HAP-1 (cell line): ENCODE measurements at regions not wholly inside any gene's neighbourhood (a gene's known extent, or its start where the extent isn't known, plus 50 kb on each side); places are given as distances from the start of the nearest gene placed in this dataset.

Experiments
- DNase-seq, 2 experiments: peaks; one replicate each; pipeline ENCODE4 v3.0.0-alpha.2; 2016 to 2020; ENCODE audit warnings: low spot score in 2 of 2
- H3K27me3 ChIP-seq: fragments of 250-450 bp; sonication (Bioruptor Pico); 2 replicates; pipeline ENCODE4 v1.5.1; 2020; ENCODE audit warnings: low read depth, mild to moderate bottlenecking, moderate library complexity
- H3K36me3 ChIP-seq: fragments of 250-450 bp; sonication (Bioruptor Pico); replicated peaks from 2 replicates; pipeline ENCODE4 v1.5.1; 2020; ENCODE audit warnings: mild to moderate bottlenecking
- H3K4me1 ChIP-seq: fragments of 250-450 bp; sonication (Bioruptor Pico); 2 replicates; pipeline ENCODE4 v1.5.1; 2020; ENCODE audit warnings: mild to moderate bottlenecking
- H3K4me3 ChIP-seq: fragments of 250-450 bp; sonication (Bioruptor Pico); 2 replicates; pipeline ENCODE4 v1.5.1; 2020; ENCODE audit warnings: mild to moderate bottlenecking, moderate library complexity
- H3K9me3 ChIP-seq: fragments of 250-450 bp; sonication (Bioruptor Pico); 2 replicates; pipeline ENCODE4 v1.5.1; 2020; ENCODE audit warnings: mild to moderate bottlenecking, moderate library complexity
- in situ Hi-C: fragments of 300-500 bp; cut with MboI; formaldehyde crosslinking; loops from 3 replicates; pipeline ENCODE4 v1.14.3; 2020; ENCODE audit warnings: low sequenced_read_pairs, inconsistent platforms, mixed read lengths

DNA sequence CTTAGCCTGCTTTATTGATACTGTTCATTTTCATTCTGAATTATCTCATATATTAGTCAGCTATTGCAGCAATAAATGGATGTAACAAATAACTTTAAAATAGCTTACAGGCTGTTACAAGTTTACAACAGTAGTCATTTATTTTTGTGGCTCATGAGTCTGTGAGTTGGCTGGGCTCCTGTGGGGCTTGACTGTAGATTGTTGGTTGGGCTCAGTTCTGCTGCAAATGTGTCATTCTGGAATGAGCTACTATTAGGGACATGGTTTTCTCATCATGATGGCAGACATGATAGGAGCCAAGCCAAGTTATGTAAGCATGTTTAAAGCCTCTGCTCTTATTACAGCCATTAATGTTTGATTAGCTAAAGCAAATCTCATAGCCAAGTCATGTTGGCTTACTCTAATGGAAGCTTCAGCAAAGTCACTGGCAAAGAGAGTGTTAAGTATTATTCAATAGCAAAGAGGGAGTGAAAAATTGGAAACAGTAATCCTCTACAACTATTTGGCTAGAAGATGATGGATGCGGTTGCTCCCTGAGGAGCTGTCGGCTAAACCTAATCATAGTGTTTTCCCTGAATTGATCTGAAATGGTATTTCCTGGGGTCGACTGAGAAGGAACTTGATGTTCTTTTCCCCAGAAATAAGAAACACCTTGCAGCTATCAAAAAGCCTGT lies 391.3 kb downstream of the TDRD3 start:
- Histone ChIP-seq H3K9me3 (no peaks in the 10 kb centered on the region), H3K4me1 (no peaks in the 10 kb centered on the region), H3K36me3 (no peaks in the 10 kb centered on the region), H3K4me3 (no peak overlapping the region), H3K27me3 (no peaks in the 10 kb centered on the region)
- DNase-seq = no peak
- in situ Hi-C loops = no loop called here

DNA sequence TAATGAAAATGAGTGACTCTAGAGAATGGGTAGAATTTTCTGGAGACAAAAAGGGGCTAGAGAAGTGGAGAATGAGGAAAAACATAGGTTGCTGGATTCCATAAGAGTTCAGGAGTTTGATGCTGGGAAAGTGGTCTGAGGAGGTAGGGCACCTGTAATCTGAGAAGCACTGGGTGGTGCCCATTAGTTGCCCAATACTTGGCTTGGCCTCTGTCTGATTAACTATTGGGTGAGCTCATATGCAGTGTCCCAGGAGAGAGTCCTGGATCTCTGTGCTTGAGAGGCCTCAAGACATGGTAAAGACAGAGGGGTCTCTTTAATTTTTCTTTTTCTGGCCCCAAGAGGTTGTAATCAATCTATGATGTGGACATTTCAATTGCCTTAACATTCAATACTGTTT lies 390.1 kb downstream of the TDRD3 start:
- in situ Hi-C loops = no loop called here
- no peaks in the 10 kb centered on the region for H3K4me1 ChIP-seq

DNA sequence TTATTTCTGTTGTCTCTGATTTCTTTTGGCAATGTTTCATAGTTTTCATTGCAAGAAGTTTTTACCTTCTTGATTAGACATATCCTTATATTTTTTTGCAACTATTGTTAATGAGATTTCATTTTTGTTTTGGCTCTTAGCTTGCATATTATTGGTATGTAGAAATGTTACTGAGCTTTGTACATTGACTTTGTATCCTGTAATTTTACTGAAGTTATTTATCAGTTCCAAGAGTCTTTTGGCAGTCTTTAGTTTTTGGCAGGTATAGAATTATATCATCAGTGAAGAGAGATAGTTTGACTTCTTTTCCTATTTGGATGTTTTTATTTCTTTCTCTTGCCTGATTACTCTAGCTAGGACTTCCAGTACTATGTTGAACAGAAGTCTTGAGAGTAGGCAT lies 375.7 kb downstream of the TDRD3 start:
- in situ Hi-C loops = no loop called here
- Histone ChIP-seq H3K27me3 (no peaks in the 10 kb centered on the region), H3K36me3 (no peaks in the 10 kb centered on the region), H3K4me1 (0 out of 2 replicates have a peak, but pooled peaks cover 3% of the 10 kb centered on the region), H3K9me3 (no peaks in the 10 kb centered on the region), H3K4me3 (no peak overlapping the region)
- no peak for DNase-seq

More for the DNA sequence above, 390.1 kb downstream of the TDRD3 start:
- Histone ChIP-seq H3K36me3 (no peaks in the 10 kb centered on the region), H3K4me3 (no peak overlapping the region), H3K27me3 (no peaks in the 10 kb centered on the region), H3K9me3 (no peaks in the 10 kb centered on the region)
- no peak for DNase-seq

DNA sequence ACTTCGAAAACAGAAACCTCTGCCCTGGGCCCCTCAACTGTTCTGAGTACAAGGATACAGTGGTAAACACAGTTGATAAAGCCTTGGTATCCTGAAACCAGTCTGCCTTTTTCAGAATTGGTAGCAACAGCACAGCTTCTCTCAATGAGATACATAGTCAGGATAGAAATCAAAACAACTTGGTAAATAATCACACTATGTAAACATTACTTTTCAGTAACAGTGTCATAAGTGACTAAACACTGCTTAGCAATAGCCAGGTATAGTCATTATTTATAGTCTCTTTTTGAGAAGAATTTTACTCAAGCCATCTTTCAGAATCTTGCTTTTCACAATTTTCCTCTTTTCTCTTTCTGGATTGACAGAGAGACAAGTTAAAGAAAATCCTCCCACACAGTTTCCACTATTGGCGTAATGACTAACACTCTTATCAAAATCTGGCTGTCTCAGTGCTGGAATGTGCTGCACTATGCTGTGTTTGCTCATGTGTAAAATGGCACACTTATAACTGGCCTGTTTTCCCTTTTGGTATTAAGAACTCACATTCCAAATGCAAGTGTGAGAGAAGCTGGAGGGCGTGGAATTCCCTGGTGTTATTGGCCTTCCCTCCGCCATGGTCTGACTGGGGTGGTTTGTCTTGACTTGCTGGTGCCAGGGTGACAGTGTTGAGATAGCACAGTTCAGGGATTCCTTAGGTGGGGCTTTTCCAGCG lies 368.8 kb downstream of the TDRD3 start:
- Histone ChIP-seq H3K4me3 (no peak overlapping the region), H3K4me1 (no peaks in the 10 kb centered on the region), H3K27me3 (no peaks in the 10 kb centered on the region), H3K36me3 (no peaks in the 10 kb centered on the region), H3K9me3 (no peaks in the 10 kb centered on the region)
- DNase-seq = no peak
- in situ Hi-C loops = no loop called here

DNA sequence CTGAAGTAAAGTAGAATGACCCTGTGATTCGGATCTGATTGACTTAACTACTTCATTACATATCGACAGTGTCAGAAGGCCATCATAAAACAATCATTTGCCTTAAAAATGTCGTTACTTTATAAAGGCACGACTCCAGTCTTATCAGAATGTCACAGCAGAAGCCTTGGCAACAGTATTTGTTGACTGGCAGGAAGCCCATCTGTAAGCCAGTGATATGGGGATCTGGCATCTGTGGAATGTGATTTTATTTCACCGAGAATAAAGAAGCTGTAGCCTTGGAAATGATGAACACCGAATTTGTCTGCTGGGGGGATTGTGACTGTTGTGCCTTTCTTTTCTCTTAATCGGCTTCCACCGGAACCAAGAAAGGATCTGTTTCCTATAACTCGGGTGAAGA lies 362.5 kb downstream of the TDRD3 start:
- Histone ChIP-seq H3K9me3 (no peaks in the 10 kb centered on the region), H3K4me1 (peaks cover 23% of the 10 kb centered on the region), H3K4me3 (no peak overlapping the region), H3K27me3 (no peaks in the 10 kb centered on the region), H3K36me3 (no peaks in the 10 kb centered on the region)
- in situ Hi-C loops = no loop called here
- DNase-seq = peak; percentile 29 to 34

DNA sequence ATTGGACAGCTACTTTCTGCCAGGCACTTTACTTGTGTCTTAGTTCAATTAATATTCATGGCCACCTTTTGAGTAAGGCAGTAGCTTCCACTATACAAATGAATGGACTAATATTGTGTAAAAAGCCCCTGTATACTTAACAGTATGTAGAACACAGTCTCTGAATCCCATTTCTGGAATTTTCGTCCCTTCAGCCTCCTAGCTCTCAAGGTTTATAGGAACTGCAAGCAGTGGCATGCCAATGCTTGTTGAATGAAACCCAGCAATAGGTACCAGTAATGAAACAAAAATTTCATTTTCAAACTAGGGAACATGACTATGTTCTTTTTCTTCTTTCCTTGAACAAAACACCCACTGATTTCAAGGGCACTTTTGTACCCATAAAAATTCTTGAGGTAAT lies 361.6 kb downstream of the TDRD3 start:
- no peak for DNase-seq
- peaks cover 28% of the 10 kb centered on the region for H3K4me1 ChIP-seq
- H3K36me3 ChIP-seq = no peaks in the 10 kb centered on the region
- H3K9me3 ChIP-seq = no peaks in the 10 kb centered on the region
- in situ Hi-C loops = no loop called here
- no peak overlapping the region for H3K4me3 ChIP-seq
- H3K27me3 ChIP-seq = no peaks in the 10 kb centered on the region

DNA sequence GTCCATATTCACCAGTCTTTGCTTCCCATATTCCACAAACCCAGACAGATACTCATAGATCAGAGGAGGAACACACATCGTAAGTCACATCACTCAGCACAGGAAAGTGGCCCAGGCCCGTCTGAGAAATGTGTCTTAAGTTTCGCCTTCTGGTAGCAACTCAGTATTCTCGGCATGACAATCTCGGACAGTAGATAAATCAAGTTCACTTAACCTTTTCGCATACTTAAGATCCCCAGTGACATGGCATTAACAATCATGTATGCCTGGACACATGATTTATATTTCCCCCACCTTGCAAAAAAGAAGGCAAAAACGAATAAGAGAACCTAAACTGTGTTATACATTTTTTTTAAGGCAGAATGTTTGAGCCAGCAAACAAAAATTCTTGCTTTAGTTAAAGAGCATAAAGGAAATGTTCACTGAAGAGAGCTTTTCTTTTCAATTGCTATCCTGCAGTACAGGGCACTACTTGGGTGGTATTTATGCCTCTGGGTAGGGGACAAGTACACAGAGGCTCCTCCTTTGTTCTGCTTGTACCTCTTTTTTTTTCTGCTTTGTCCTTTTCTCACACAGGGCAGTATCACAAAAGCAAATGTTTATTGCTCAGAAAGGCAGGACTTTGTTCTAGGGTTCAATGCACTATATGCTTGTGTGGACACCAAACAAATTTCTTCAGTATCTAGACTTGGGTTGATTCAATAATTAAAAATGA lies 360.6 kb downstream of the TDRD3 start:
- no peaks in the 10 kb centered on the region for H3K27me3 ChIP-seq
- no peak overlapping the region for H3K4me3 ChIP-seq
- H3K4me1 ChIP-seq = peaks cover 28% of the 10 kb centered on the region
- in situ Hi-C loops = no loop called here
- no peak for DNase-seq
- no peaks in the 10 kb centered on the region for H3K9me3 ChIP-seq
- H3K36me3 ChIP-seq = no peaks in the 10 kb centered on the region

DNA sequence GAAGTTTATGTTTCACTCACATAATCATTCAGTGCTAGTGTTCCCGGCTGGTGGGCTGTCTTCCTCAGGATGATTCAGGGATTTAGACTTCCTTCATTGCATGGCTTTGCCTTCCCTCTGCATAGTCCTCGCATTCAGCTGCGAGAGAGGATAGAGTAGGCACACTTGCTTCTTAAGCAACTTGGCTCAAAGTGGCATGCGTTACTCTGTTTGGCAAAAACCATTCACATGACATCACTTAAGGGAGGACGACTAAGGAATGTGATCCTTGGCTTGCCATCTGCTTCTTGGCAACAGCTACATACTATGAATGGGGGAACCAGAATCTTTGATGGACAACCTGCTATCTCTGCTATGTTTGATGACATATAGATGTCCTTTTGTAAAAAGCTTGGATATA lies 359.3 kb downstream of the TDRD3 start:
- H3K4me1 ChIP-seq = peaks cover 28% of the 10 kb centered on the region

DNA sequence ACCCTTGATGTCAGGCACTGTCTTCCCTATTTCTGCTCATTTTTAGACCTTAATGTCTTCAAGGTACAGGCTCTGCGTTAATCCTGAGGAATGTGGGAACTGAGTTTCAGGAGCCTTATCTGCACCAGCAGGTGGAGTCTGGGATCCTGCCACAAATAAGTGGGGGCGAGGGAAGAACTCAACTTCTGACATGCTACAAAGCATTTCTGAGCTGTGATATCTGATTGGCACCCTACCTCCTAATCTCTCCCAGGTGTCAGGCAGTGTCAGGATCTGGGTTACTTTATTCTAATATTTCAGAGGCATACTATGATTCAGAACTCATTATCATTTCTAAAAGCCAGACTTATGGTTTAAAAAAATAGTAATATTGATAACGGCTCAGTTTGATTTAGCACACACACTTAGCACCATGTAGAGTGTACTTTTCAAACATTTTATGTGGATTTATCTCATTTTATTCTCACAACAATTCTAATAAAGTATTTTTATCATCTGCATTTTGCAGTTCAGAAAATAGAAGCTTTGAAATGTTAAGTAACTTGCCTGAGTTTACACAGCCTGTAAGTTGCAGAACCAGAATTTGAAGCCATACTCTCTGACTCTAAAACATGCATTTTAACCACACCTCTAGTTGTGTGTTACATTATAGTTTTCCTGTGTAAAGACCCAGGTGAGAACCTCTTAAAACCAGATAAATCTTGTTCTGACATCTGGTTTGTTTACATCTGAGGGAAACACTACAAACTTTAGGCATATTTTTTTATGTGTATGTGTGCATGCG lies 358.6 kb downstream of the TDRD3 start:
- Histone ChIP-seq H3K4me1 (peaks cover 28% of the 10 kb centered on the region), H3K36me3 (no peaks in the 10 kb centered on the region), H3K9me3 (no peaks in the 10 kb centered on the region), H3K4me3 (no peak overlapping the region), H3K27me3 (no peaks in the 10 kb centered on the region)
- in situ Hi-C loops = no loop called here
- peak in 1 of 2 experiments; percentile 34 for DNase-seq

More for the DNA sequence above, 359.3 kb downstream of the TDRD3 start:
- no peak for DNase-seq
- in situ Hi-C loops = no loop called here
- no peaks in the 10 kb centered on the region for H3K9me3 ChIP-seq
- H3K36me3 ChIP-seq = no peaks in the 10 kb centered on the region
- H3K4me3 ChIP-seq = no peak overlapping the region
- H3K27me3 ChIP-seq = no peaks in the 10 kb centered on the region

DNA sequence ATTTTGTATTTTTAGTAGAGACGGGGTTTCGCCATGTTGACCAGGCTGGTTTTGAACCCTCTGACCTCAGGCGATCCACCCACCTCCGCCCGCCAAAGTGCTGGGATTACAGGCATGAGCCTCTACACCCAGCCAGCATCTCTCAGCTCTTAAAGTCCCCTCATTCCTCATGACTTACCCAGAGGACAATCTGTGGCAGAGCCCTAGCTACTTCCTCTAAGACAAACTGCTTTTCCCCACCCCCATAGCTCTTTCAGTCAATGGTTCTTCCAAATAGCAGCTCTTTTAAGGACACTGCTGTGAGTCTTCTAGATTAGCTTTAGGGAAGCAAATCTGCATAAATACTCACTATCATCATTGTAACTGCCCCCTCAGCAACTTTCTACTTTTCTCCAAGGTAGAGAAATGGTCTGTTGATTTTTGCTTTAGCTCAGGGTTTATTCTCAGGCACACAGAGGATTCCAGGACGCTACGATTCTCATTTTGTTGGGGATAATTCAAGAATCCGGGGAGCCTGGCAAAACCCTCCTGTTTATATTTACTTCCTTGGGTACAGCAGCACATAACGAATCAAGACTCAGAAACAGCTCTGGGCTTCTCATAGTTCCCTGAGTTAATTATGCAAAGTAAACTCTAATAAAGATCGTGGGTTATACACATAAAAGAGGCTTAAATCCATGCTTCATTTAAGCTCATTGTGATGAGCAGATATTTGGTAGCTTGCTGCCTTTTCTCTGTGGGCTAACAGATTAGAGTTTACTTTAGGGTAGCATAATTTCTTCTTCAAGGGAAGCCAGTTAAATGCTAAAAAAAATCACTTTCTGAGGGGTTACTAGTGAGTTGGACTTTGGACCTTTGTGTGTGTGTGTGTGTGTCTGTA lies 357.4 kb downstream of the TDRD3 start:
- DNase-seq = peak; percentile 17 to 82
- Histone ChIP-seq H3K9me3 (no peaks in the 10 kb centered on the region), H3K4me1 (peaks cover 22% of the 10 kb centered on the region), H3K4me3 (no peak overlapping the region), H3K27me3 (no peaks in the 10 kb centered on the region), H3K36me3 (no peaks in the 10 kb centered on the region)
- in situ Hi-C loops = no loop called here

DNA sequence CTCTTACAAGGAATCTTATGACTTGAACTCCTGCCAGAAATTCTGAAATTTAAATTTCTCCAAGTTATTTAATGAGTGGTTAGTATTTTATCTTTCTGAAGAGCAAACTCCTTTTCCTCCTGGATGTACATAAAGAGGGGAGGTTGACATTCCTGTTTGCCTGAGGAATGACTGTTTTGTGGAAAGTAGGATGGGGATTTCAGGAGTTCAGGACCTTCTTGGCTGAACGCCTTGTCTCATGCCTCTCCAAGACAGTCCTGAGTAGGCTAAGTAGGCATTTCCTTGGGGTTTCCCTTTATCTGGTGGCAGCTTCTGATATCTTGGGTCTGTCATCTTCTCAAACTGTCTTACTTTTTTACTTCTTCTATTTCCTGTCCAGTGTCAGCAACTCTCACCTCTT lies 356.6 kb downstream of the TDRD3 start:
- H3K27me3 ChIP-seq = no peaks in the 10 kb centered on the region
- peaks cover 22% of the 10 kb centered on the region for H3K4me1 ChIP-seq
- no peaks in the 10 kb centered on the region for H3K36me3 ChIP-seq
- in situ Hi-C loops = no loop called here
- no peaks in the 10 kb centered on the region for H3K9me3 ChIP-seq
- DNase-seq = no peak
- H3K4me3 ChIP-seq = no peak overlapping the region

DNA sequence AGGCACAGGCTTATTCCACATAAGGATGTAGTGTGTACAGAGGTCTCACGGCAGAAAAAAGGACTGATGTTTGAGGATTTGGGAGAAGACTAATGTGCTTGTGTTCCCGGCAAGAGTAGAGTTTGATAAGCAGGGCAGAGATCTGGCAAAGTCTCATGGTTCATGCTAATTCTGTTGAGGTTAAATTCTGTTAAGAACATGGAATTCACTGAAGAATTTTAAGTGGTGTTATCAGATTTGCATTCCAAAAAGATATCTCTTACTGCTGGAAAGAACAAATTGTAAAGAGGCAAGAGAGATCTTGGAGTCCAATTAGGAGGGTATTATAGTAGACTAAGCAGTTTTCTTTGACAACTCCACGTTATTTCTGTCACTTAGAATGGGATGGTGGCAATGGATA lies 348.3 kb downstream of the TDRD3 start:
- in situ Hi-C loops = no loop called here
- peak in 1 of 2 experiments; percentile 67 for DNase-seq
- H3K36me3 ChIP-seq = no peaks in the 10 kb centered on the region
- H3K9me3 ChIP-seq = 0 out of 2 replicates have a peak, but pooled peaks cover 2% of the 10 kb centered on the region
- H3K27me3 ChIP-seq = no peaks in the 10 kb centered on the region
- peaks cover 7% of the 10 kb centered on the region for H3K4me1 ChIP-seq
- H3K4me3 ChIP-seq = no peak overlapping the region

DNA sequence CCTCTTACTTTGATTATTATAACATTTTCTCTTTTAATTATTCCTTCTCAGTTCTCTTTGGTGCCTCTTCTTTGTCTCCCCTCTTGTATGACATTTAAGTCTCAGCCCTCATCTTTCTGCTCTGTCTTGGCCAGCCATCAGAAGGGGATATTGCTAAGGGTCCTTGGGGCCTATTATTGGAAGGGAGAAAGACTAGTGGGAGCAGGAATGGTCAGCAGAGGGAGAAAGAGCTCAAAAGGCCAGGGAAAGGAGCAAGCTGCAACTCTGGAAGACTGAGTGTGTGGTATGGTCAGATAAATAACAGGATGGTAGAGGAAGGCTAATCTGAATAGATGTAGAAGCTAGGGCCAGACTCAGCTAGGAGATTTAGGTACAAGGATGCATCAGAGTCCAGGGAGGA lies 336.9 kb downstream of the TDRD3 start:
- no peak for DNase-seq
- H3K36me3 ChIP-seq = no peaks in the 10 kb centered on the region
- in situ Hi-C loops = no loop called here
- no peaks in the 10 kb centered on the region for H3K9me3 ChIP-seq
- H3K4me1 ChIP-seq = no peaks in the 10 kb centered on the region
- H3K27me3 ChIP-seq = no peaks in the 10 kb centered on the region
- no peak overlapping the region for H3K4me3 ChIP-seq
